ENCODE measurements at regions not wholly inside any gene's neighbourhood (a gene's known extent, or its start where the extent isn't known, plus 50 kb on each side); places are given as distances from the start of the nearest gene placed in this dataset.
"Not testable (repeated sequence)": the region's sequence is repeated elsewhere in the genome, so short reads cannot be mapped to it uniquely, and the experiment has no call there.

DNA sequence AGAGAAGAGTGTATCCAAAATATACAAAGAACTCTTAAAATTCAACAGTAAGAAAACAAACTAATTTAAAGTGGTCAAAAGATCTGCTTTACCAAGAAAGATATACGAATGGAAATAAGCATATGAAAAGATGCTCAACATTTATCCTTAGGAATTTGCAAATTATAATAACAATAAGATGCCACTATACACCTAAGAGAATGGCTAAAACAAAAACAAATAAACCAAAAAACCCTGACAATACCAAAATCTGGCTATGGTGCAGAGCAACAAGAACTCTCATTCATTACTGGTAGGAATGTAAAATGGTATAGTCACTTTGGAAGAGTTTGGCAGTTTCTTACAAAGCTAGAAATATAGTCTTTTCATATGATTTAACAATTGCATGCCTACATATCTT, 545.7 kb upstream of the AGA start:
- Mint-ChIP-seq H3K27me3 (ENCODE audit: unreplicated experiment) (no peaks in the 10 kb centered on the region), H3K4me3 (ENCODE audit: unreplicated experiment) (no peak overlapping the region), H3K27ac (ENCODE audit: unreplicated experiment) (no peak overlapping the region), H3K36me3 (ENCODE audit: low read depth, unreplicated experiment) (no peaks in the 10 kb centered on the region), H3K9me3 (ENCODE audit: unreplicated experiment) (no peaks in the 10 kb centered on the region), H3K4me1 (ENCODE audit: unreplicated experiment) (peaks cover 7% of the 10 kb centered on the region)
- no peak for DNase-seq (ENCODE audit: low spot score)
- TF ChIP-seq, protein P1, sequence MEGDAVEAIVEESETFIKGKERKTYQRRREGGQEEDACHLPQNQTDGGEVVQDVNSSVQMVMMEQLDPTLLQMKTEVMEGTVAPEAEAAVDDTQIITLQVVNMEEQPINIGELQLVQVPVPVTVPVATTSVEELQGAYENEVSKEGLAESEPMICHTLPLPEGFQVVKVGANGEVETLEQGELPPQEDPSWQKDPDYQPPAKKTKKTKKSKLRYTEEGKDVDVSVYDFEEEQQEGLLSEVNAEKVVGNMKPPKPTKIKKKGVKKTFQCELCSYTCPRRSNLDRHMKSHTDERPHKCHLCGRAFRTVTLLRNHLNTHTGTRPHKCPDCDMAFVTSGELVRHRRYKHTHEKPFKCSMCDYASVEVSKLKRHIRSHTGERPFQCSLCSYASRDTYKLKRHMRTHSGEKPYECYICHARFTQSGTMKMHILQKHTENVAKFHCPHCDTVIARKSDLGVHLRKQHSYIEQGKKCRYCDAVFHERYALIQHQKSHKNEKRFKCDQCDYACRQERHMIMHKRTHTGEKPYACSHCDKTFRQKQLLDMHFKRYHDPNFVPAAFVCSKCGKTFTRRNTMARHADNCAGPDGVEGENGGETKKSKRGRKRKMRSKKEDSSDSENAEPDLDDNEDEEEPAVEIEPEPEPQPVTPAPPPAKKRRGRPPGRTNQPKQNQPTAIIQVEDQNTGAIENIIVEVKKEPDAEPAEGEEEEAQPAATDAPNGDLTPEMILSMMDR (IDR thresholded peaks at IDR 0.05; ENCODE audit: unreplicated experiment), result no peak

GRCh38 chr4:177989503-177990201, 547.4 kb upstream of the AGA start:
- H3K36me3 Mint-ChIP-seq (ENCODE audit: low read depth, unreplicated experiment), result no peaks in the 10 kb centered on the region
- TF ChIP-seq, protein P1 (IDR thresholded peaks at IDR 0.05; ENCODE audit: unreplicated experiment), result no peak
- no peak for DNase-seq (ENCODE audit: low spot score)
- no peak overlapping the region for H3K27ac Mint-ChIP-seq (ENCODE audit: unreplicated experiment)
- no peaks in the 10 kb centered on the region for H3K9me3 Mint-ChIP-seq (ENCODE audit: unreplicated experiment)
- no peaks in the 10 kb centered on the region for H3K27me3 Mint-ChIP-seq (ENCODE audit: unreplicated experiment)
- no peaks in the 10 kb centered on the region for H3K4me1 Mint-ChIP-seq (ENCODE audit: unreplicated experiment)
- no peak overlapping the region for H3K4me3 Mint-ChIP-seq (ENCODE audit: unreplicated experiment)

- no peak overlapping the region for H3K4me3 Mint-ChIP-seq (ENCODE audit: unreplicated experiment)
- no peaks in the 10 kb centered on the region for H3K36me3 Mint-ChIP-seq (ENCODE audit: low read depth, unreplicated experiment)
- H3K27me3 Mint-ChIP-seq (ENCODE audit: unreplicated experiment), result no peaks in the 10 kb centered on the region
- H3K9me3 Mint-ChIP-seq (ENCODE audit: unreplicated experiment), result no peaks in the 10 kb centered on the region
- no peak for DNase-seq (ENCODE audit: low spot score)
- no peaks in the 10 kb centered on the region for H3K4me1 Mint-ChIP-seq (ENCODE audit: unreplicated experiment)
- no peak overlapping the region for H3K27ac Mint-ChIP-seq (ENCODE audit: unreplicated experiment)
- TF ChIP-seq, protein P1 (IDR thresholded peaks at IDR 0.05; ENCODE audit: unreplicated experiment), result no peak
These were observed 560.9 kb upstream of the AGA start for GRCh38 chr4:178003098-178003657.

GRCh38 chr4:178010596-178010995, 568.4 kb upstream of the AGA start:
- DNase-seq (ENCODE audit: low spot score), result no peak
- no peaks in the 10 kb centered on the region for H3K36me3 Mint-ChIP-seq (ENCODE audit: low read depth, unreplicated experiment)
- no peak overlapping the region for H3K27ac Mint-ChIP-seq (ENCODE audit: unreplicated experiment)
- TF ChIP-seq, protein P1 (IDR thresholded peaks at IDR 0.05; ENCODE audit: unreplicated experiment), result no peak
- H3K4me3 Mint-ChIP-seq (ENCODE audit: unreplicated experiment), result no peak overlapping the region
- no peaks in the 10 kb centered on the region for H3K27me3 Mint-ChIP-seq (ENCODE audit: unreplicated experiment)
- no peaks in the 10 kb centered on the region for H3K9me3 Mint-ChIP-seq (ENCODE audit: unreplicated experiment)
- H3K4me1 Mint-ChIP-seq (ENCODE audit: unreplicated experiment), result no peaks in the 10 kb centered on the region

GRCh38 chr4:178015046-178015445, 572.8 kb upstream of the AGA start:
- DNase-seq (ENCODE audit: low spot score); H3K36me3 Mint-ChIP-seq (ENCODE audit: low read depth, unreplicated experiment); H3K9me3 Mint-ChIP-seq (ENCODE audit: unreplicated experiment); H3K27me3 Mint-ChIP-seq (ENCODE audit: unreplicated experiment); H3K4me1 Mint-ChIP-seq (ENCODE audit: unreplicated experiment); H3K27ac Mint-ChIP-seq (ENCODE audit: unreplicated experiment); H3K4me3 Mint-ChIP-seq (ENCODE audit: unreplicated experiment): not testable (repeated sequence)

All from endothelial cell (in vitro differentiated cells).